GM19324 (cell line): ENCODE measurements at regions not wholly inside any gene's neighbourhood (a gene's known extent, or its start where the extent isn't known, plus 50 kb on each side); places are given as distances from the start of the nearest gene placed in this dataset.

Source experiments
- ATAC-seq: cut with Tn5 transposase; IDR thresholded peaks from one replicate; pipeline ENCODE4 v1.9.1; 2021; ENCODE audit warnings: mild to moderate bottlenecking, moderate library complexity; ENCODE audit not compliant: unreplicated experiment, low FRiP score

GRCh38 chr18:45119876-45120275, 439.2 kb downstream of the SETBP1 start:
- ATAC-seq = no peak

- ATAC-seq = no peak
Observed at GRCh38 chr18:45121146-45121545, 440.5 kb downstream of the SETBP1 start.

- ATAC-seq = no peak
Observed at GRCh38 chr18:45122506-45122905, 441.8 kb downstream of the SETBP1 start.

GRCh38 chr18:45127405-45127804, 446.7 kb downstream of the SETBP1 start:
- ATAC-seq = no peak

- ATAC-seq = no peak
Observed at GRCh38 chr18:45133276-45133675, 452.6 kb downstream of the SETBP1 start.

GRCh38 chr18:45136381-45137086, 455.8 kb downstream of the SETBP1 start:
- no peak for ATAC-seq

GRCh38 chr18:45137087-45137419, 456.4 kb downstream of the SETBP1 start:
- no peak for ATAC-seq

- ATAC-seq = no peak
Observed at GRCh38 chr18:45139478-45139877, 458.8 kb downstream of the SETBP1 start.

GRCh38 chr18:45142868-45143267, 462.2 kb downstream of the SETBP1 start:
- ATAC-seq = no peak

- no peak for ATAC-seq
Observed at GRCh38 chr18:45149712-45150111, 465.6 kb upstream of the SLC14A2 start.

GRCh38 chr18:45151645-45152044, 463.6 kb upstream of the SLC14A2 start:
- ATAC-seq = no peak

GRCh38 chr18:45155526-45155925, 459.8 kb upstream of the SLC14A2 start:
- no peak for ATAC-seq

- ATAC-seq = no peak
Observed at GRCh38 chr18:45156946-45157345, 458.3 kb upstream of the SLC14A2 start.

- ATAC-seq = no peak
Observed at GRCh38 chr18:45157576-45157975, 457.7 kb upstream of the SLC14A2 start.

GRCh38 chr18:45161850-45162249, 453.4 kb upstream of the SLC14A2 start:
- ATAC-seq = peak; percentile 90

GRCh38 chr18:45163871-45164270, 451.4 kb upstream of the SLC14A2 start:
- ATAC-seq = no peak

GRCh38 chr18:45164551-45164950, 450.7 kb upstream of the SLC14A2 start:
- no peak for ATAC-seq

GRCh38 chr18:45165176-45165713, 450.0 kb upstream of the SLC14A2 start:
- no peak for ATAC-seq

- ATAC-seq = no peak
Observed at GRCh38 chr18:45165871-45166270, 449.4 kb upstream of the SLC14A2 start.

GRCh38 chr18:45166341-45166835, 448.9 kb upstream of the SLC14A2 start:
- ATAC-seq = no peak

GRCh38 chr18:45166836-45167551, 448.3 kb upstream of the SLC14A2 start:
- ATAC-seq = no peak
